ENCODE measurements at regions not wholly inside any gene's neighbourhood (a gene's known extent, or its start where the extent isn't known, plus 50 kb on each side); places are given as distances from the start of the nearest gene placed in this dataset.

DNA sequence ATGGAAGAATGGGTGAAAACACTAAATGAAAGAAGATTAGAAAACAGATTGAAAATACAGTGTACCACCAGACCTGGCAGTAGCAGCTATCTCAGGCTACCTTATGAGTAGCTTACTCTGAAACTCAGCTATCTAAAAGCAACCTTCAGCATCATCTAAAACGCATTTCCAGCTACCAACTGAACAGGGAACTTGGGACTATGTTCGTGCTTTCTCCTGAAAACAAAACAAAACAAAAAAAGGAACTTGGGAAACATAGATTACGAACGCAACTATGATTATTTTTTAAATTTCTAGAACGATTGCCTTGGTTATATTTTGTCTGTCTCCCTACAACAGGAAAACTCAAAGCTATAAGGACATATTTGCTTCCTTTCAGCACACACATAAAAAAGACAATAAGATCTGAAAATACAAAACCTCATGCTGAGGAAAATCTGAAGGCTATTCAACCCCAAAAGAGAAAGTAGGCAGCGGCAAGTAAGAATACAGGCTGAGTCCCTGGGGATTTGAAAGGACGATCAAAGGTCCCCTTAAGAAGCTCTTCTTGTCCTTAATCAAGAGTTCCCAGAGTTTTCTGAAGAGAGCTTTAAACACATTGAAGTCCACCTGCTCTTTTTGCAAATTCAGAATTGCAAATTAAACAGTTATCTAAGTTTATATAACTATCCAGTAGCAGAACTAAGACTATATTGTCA is 53.4 kb downstream of the OR2K2 start:
- no peak for TF ChIP-seq CREB1 (CRISPR knock-in tag; IDR thresholded peaks at IDR 0.05)
- TF ChIP-seq, protein P1, sequence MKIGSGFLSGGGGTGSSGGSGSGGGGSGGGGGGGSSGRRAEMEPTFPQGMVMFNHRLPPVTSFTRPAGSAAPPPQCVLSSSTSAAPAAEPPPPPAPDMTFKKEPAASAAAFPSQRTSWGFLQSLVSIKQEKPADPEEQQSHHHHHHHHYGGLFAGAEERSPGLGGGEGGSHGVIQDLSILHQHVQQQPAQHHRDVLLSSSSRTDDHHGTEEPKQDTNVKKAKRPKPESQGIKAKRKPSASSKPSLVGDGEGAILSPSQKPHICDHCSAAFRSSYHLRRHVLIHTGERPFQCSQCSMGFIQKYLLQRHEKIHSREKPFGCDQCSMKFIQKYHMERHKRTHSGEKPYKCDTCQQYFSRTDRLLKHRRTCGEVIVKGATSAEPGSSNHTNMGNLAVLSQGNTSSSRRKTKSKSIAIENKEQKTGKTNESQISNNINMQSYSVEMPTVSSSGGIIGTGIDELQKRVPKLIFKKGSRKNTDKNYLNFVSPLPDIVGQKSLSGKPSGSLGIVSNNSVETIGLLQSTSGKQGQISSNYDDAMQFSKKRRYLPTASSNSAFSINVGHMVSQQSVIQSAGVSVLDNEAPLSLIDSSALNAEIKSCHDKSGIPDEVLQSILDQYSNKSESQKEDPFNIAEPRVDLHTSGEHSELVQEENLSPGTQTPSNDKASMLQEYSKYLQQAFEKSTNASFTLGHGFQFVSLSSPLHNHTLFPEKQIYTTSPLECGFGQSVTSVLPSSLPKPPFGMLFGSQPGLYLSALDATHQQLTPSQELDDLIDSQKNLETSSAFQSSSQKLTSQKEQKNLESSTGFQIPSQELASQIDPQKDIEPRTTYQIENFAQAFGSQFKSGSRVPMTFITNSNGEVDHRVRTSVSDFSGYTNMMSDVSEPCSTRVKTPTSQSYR (CRISPR knock-in tag; IDR thresholded peaks at IDR 0.05) = no peak
- TF ChIP-seq CTCF (IDR thresholded peaks at IDR 0.05) = no peak
- TF ChIP-seq JUN (CRISPR knock-in tag; IDR thresholded peaks at IDR 0.05) = no peak
